ENCODE measurements at regions not wholly inside any gene's neighbourhood (a gene's known extent, or its start where the extent isn't known, plus 50 kb on each side); places are given as distances from the start of the nearest gene placed in this dataset.
A peak's percentile ranks its signal among the peaks of the same experiment; 100 is the strongest.
"Not testable (repeated sequence)": the region's sequence is repeated elsewhere in the genome, so short reads cannot be mapped to it uniquely, and the experiment has no call there.

- DNase-seq: no peak
Measured at GRCh38 chr1:108314815-108315214, 70.9 kb upstream of the NBPF4 start.

GRCh38 chr1:108316545-108316944 is 72.7 kb upstream of the NBPF4 start:
- DNase-seq: peak; percentile 29

GRCh38 chr1:108320849-108321248 is 77.0 kb upstream of the NBPF4 start:
- no peak for DNase-seq

- DNase-seq: not testable (repeated sequence)
Measured at GRCh38 chr1:108325338-108325737, 81.5 kb upstream of the NBPF4 start.

GRCh38 chr1:108327534-108328466 is 83.9 kb upstream of the NBPF4 start:
- DNase-seq: peak; percentile 2

GRCh38 chr1:108345776-108346531 is 102.1 kb upstream of the NBPF4 start:
- no peak for DNase-seq

GRCh38 chr1:108357802-108358201 is 92.3 kb upstream of the NBPF6 start:
- DNase-seq: no peak

- DNase-seq: not testable (repeated sequence)
Measured at GRCh38 chr1:108380059-108380832, 69.9 kb upstream of the NBPF6 start.

Data from EL (cell line).